ENCODE measurements at regions not wholly inside any gene's neighbourhood (a gene's known extent, or its start where the extent isn't known, plus 50 kb on each side); places are given as distances from the start of the nearest gene placed in this dataset.

GRCh38 chr1:62946511-62946910 is 162.6 kb downstream of the ATG4C start:
- TF ChIP-seq CREB1 (CRISPR knock-in tag; IDR thresholded peaks at IDR 0.05; ENCODE audit: low read depth) = no peak
- no peak for TF ChIP-seq POLR2AphosphoS5 (IDR thresholded peaks at IDR 0.05; ENCODE audit: low read depth)
- TF ChIP-seq EZH2 (IDR thresholded peaks at IDR 0.05; ENCODE audit: low read depth, unreplicated experiment) = no peak
- no peak for TF ChIP-seq CTCF (conservative IDR thresholded peaks at IDR 0.05; ENCODE audit: low read depth in 2 of 2)
- TF ChIP-seq STAT1 (IDR thresholded peaks at IDR 0.05; ENCODE audit: unreplicated experiment) = no peak
- TF ChIP-seq EZH2phosphoT487 (IDR thresholded peaks at IDR 0.05; ENCODE audit: unreplicated experiment) = no peak
